GM23338 (cell line): ENCODE measurements at regions not wholly inside any gene's neighbourhood (a gene's known extent, or its start where the extent isn't known, plus 50 kb on each side); places are given as distances from the start of the nearest gene placed in this dataset.

Source experiments
- ATAC-seq: fragments of 200-7000 bp; cut with Tn5 transposase; 3 replicates; pipeline ENCODE4 v1.9.1; 2020
- DNase-seq: peaks from one replicate; pipeline ENCODE4 v3.0.0-alpha.2; 2015; ENCODE audit warnings: low spot score
- H2AFZ ChIP-seq: fragments of 200-600 bp; sonication (generic); 2 replicates; pipeline ENCODE4 v1.8.0; 2016; ENCODE audit warnings: antibody characterized with exemption, mild to moderate bottlenecking, moderate library complexity
- H3F3A ChIP-seq: fragments of 200-600 bp; sonication (generic); replicated peaks from 2 replicates; pipeline ENCODE4 v1.8.0; 2017; ENCODE audit warnings: antibody characterized with exemption, mixed run types, low read depth
- H3K27ac ChIP-seq: fragments of 200-600 bp; sonication (generic); 2 replicates; pipeline ENCODE4 v1.6.1; 2016; ENCODE audit warnings: low read depth
- H3K27me3 ChIP-seq: fragments of 200-600 bp; sonication (generic); 2 replicates; pipeline ENCODE4 v1.8.0; 2016; ENCODE audit warnings: mild to moderate bottlenecking, mixed run types, moderate library complexity; ENCODE audit not compliant: insufficient read depth
- H3K36me3 ChIP-seq: fragments of 200-600 bp; sonication (generic); 2 replicates; pipeline ENCODE4 v1.8.0; 2016; ENCODE audit warnings: mild to moderate bottlenecking; ENCODE audit not compliant: insufficient read depth
- H3K4me1 ChIP-seq: fragments of 200-600 bp; sonication (generic); 2 replicates; pipeline ENCODE4 v1.8.0; 2016; ENCODE audit warnings: mild to moderate bottlenecking, moderate library complexity; ENCODE audit not compliant: insufficient read depth
- H3K4me2 ChIP-seq: fragments of 200-600 bp; sonication (generic); 2 replicates; pipeline ENCODE4 v1.7.1; 2017; ENCODE audit warnings: mixed run types
- H3K4me3 ChIP-seq: fragments of 200-600 bp; sonication (generic); 2 replicates; pipeline ENCODE4 v1.6.1; 2016; ENCODE audit warnings: mixed run types
- H3K79me2 ChIP-seq: fragments of 200-600 bp; sonication (generic); replicated peaks from 2 replicates; pipeline ENCODE4 v1.8.0; 2017; ENCODE audit warnings: mild to moderate bottlenecking; ENCODE audit not compliant: insufficient read depth
- H3K9me2 ChIP-seq: fragments of 200-600 bp; sonication (generic); 2 replicates; pipeline ENCODE4 v1.8.0; 2017; ENCODE audit not compliant: insufficient read depth
- H4K20me1 ChIP-seq: fragments of 200-600 bp; sonication (generic); replicated peaks from 2 replicates; pipeline ENCODE4 v1.8.0; 2017; ENCODE audit warnings: mild to moderate bottlenecking; ENCODE audit not compliant: insufficient read depth
- H3K27ac Mint-ChIP-seq: 2 replicates; pipeline ENCODE4 v1.8.0; 2020; ENCODE audit warnings: inconsistent platforms, mild to moderate bottlenecking, moderate library complexity, mixed read lengths
- H3K27me3 Mint-ChIP-seq: 3 replicates; pipeline ENCODE4 v1.8.0; 2022; ENCODE audit warnings: low read depth, mild to moderate bottlenecking, moderate library complexity, mixed read lengths, inconsistent platforms; ENCODE audit not compliant: insufficient read depth, poor library complexity
- H3K36me3 Mint-ChIP-seq: 3 replicates; pipeline ENCODE4 v1.8.0; 2021; ENCODE audit warnings: low read depth, mild to moderate bottlenecking, inconsistent platforms, moderate library complexity, mixed read lengths
- H3K4me1 Mint-ChIP-seq: 3 replicates; pipeline ENCODE4 v1.8.0; 2020; ENCODE audit warnings: mild to moderate bottlenecking, inconsistent platforms, mixed read lengths
- H3K4me3 Mint-ChIP-seq: 3 replicates; pipeline ENCODE4 v1.8.0; 2021; ENCODE audit warnings: moderate library complexity, mild to moderate bottlenecking, inconsistent platforms, mixed read lengths
- H3K9me3 Mint-ChIP-seq: 3 replicates; pipeline ENCODE4 v1.8.0; 2020; ENCODE audit warnings: moderate library complexity, mild to moderate bottlenecking, inconsistent platforms, mixed read lengths
- CREB1 ChIP-seq: fragments of 250-450 bp; sonication (Bioruptor Pico); IDR thresholded peaks from 2 replicates; pipeline ENCODE4 v1.5.0; 2020; ENCODE audit warnings: low read depth, mild to moderate bottlenecking, moderate library complexity
- CTCF ChIP-seq, 2 experiments: fragments of 200-600 bp in 1 of 2; sonication (generic) in 1 of 2; conservative IDR thresholded peaks; 2 replicates each; pipeline versions ENCODE4 v1.5.1 to v1.6.1; 2016 to 2017; ENCODE audit warnings: antibody characterized with exemption in 2 of 2, low read depth in 2 of 2, mild to moderate bottlenecking in 2 of 2, moderate library complexity in 1 of 2
- ETS1 ChIP-seq: IDR thresholded peaks from 2 replicates; pipeline ENCODE4 v1.6.1; 2016; ENCODE audit warnings: antibody characterized with exemption
- EZH2 ChIP-seq: fragments of 200-600 bp; sonication (generic); IDR thresholded peaks from one replicate; pipeline ENCODE4 v1.8.0; 2017; ENCODE audit warnings: antibody characterized with exemption, mild to moderate bottlenecking, low read depth; ENCODE audit not compliant: unreplicated experiment
- EZH2phosphoT487 ChIP-seq: fragments of 200-600 bp; sonication (generic); IDR thresholded peaks from one replicate; pipeline ENCODE4 v1.8.1; 2018; ENCODE audit warnings: antibody characterized with exemption; ENCODE audit not compliant: unreplicated experiment
- JUNB ChIP-seq: IDR thresholded peaks from one replicate; pipeline ENCODE4 v1.6.1; 2016; ENCODE audit warnings: antibody characterized with exemption; ENCODE audit not compliant: unreplicated experiment
- NANOG ChIP-seq: IDR thresholded peaks from 2 replicates; pipeline ENCODE4 v1.6.1; 2016; ENCODE audit warnings: antibody characterized with exemption, borderline replicate concordance
- POLR2AphosphoS5 ChIP-seq: IDR thresholded peaks from 2 replicates; pipeline ENCODE4 v1.6.1; 2016; ENCODE audit warnings: antibody characterized with exemption, low read depth
- REST ChIP-seq: IDR thresholded peaks from one replicate; pipeline ENCODE4 v1.6.1; 2018; ENCODE audit warnings: antibody characterized with exemption; ENCODE audit not compliant: unreplicated experiment
- STAT1 ChIP-seq: IDR thresholded peaks from one replicate; pipeline ENCODE4 v1.6.1; 2016; ENCODE audit warnings: antibody characterized with exemption; ENCODE audit not compliant: unreplicated experiment
- ZNF114 ChIP-seq: fragments of 250-450 bp; sonication (Bioruptor Pico); IDR thresholded peaks from 2 replicates; pipeline ENCODE4 v1.5.0; 2020; ENCODE audit warnings: mild to moderate bottlenecking, moderate library complexity
- ZNF331 ChIP-seq: fragments of 250-450 bp; sonication (Bioruptor Pico); IDR thresholded peaks from 2 replicates; pipeline ENCODE4 v1.5.0; 2020; ENCODE audit warnings: low read depth, mild to moderate bottlenecking, moderate library complexity
- ZNF462 ChIP-seq: fragments of 250-450 bp; sonication (Bioruptor Pico); IDR thresholded peaks from 2 replicates; pipeline ENCODE4 v1.5.0; 2020; ENCODE audit warnings: mild to moderate bottlenecking, moderate library complexity

- Histone ChIP-seq H4K20me1 (no peaks in the 10 kb centered on the region), H3K79me2 (no peaks in the 10 kb centered on the region), H3K9me2 (no peaks in the 10 kb centered on the region), H2AFZ (no peak overlapping the region), H3K27me3 (no peaks in the 10 kb centered on the region), H3K4me3 (no peak overlapping the region), H3K36me3 (no peaks in the 10 kb centered on the region), H3K27ac (no peak overlapping the region), H3F3A (no peaks in the 10 kb centered on the region), H3K4me1 (no peaks in the 10 kb centered on the region), H3K4me2 (no peak overlapping the region)
- no peaks in the 10 kb centered on the region for H3K36me3 Mint-ChIP-seq
- H3K27ac Mint-ChIP-seq = no peak overlapping the region
- peaks cover 4% of the 10 kb centered on the region; the same call in 2 of the 3 replicates for H3K4me1 Mint-ChIP-seq
- no peaks in the 10 kb centered on the region; the same call in 2 of the 3 replicates for H3K9me3 Mint-ChIP-seq
- DNase-seq (no peak), ATAC-seq (no peak)
- no peak overlapping the region for H3K4me3 Mint-ChIP-seq
- TF ChIP-seq EZH2phosphoT487 (no peak), STAT1 (no peak), CREB1 (no peak), POLR2AphosphoS5 (no peak), ZNF462 (no peak), ZNF114 (CRISPR knock-in tag) (no peak), ETS1 (no peak), CTCF (conservative IDR thresholded peaks at IDR 0.05; ENCODE audit: low read depth in 2 of 2) (no peak), EZH2 (no peak), JUNB (no peak), NANOG (no peak), ZNF331 (no peak), REST (no peak)
- H3K27me3 Mint-ChIP-seq = peaks cover 2% of the 10 kb centered on the region
These were observed 110.9 kb upstream of the NANOS1 start for GRCh38 chr10:118918587-118918986.
